C4-2B (cell line): ENCODE measurements at regions not wholly inside any gene's neighbourhood (a gene's known extent, or its start where the extent isn't known, plus 50 kb on each side); places are given as distances from the start of the nearest gene placed in this dataset.

Experiments
- CTCF ChIP-seq: fragments of 450-650 bp; conservative IDR thresholded peaks from 2 replicates; pipeline ENCODE4 v1.5.1; 2017; ENCODE audit warnings: mild to moderate bottlenecking
- ZFX ChIP-seq: fragments of 450-650 bp; IDR thresholded peaks from 2 replicates; pipeline ENCODE4 v1.6.1; 2017

DNA sequence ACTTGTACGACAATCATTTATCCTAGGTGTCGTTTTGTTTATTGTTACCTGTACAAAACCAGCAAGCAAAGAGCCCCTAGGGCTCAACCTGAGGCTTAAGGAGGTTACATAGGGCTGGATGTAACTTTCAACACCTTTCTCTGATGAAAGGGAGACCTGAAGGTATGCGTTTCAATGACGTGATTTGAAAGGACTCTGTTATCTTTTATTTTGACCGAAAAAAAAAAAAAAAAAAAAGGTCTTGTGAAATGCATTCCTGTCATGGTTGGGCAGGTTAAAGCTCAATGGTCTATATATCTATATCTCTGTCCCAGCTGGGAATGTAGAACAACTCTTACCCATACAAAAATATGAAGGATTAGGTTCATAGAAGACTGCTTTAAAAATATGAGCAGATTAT is 78.7 kb upstream of the SASH1 start:
- no peak for TF ChIP-seq CTCF
- no peak for TF ChIP-seq ZFX
